PC-9 (cell line): ENCODE measurements at regions not wholly inside any gene's neighbourhood (a gene's known extent, or its start where the extent isn't known, plus 50 kb on each side); places are given as distances from the start of the nearest gene placed in this dataset.

ENCODE experiments used
- CTCF ChIP-seq: fragments of 200-600 bp; sonication (generic); conservative IDR thresholded peaks from 2 replicates; pipeline ENCODE4 v1.6.1; 2017; ENCODE audit warnings: mixed run types, antibody characterized with exemption, mild to moderate bottlenecking, moderate library complexity
- EZH2 ChIP-seq: fragments of 200-600 bp; sonication (generic); IDR thresholded peaks from 2 replicates; pipeline ENCODE4 v1.8.0; 2017; ENCODE audit warnings: antibody characterized with exemption, low read depth

DNA sequence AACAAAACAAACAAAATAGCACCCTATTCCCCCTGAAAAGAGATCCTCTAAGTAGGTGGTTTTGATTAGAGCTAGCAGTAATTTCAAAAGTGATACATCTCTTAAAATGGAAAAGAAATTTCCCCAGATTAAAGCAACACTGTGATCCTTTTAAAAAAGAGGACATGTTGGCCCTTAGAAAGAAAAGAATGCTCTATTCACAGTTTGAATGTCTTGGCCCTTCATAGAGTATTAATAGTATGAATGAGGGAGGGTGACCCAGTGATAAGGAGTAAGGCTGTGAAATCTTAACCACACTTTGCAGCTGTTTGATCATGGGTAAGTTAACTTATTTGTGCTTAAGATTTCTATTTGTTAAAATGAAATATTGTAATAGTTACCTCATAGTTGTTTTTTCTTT, 467.7 kb upstream of the MEF2C start:
- TF ChIP-seq CTCF: no peak
- TF ChIP-seq EZH2: no peak
